Calu3 (cell line): ENCODE measurements at regions not wholly inside any gene's neighbourhood (a gene's known extent, or its start where the extent isn't known, plus 50 kb on each side); places are given as distances from the start of the nearest gene placed in this dataset.
"Not testable (repeated sequence)": the region's sequence is repeated elsewhere in the genome, so short reads cannot be mapped to it uniquely, and the experiment has no call there.

Source experiments
- BruUV-seq: library from RNA; stranded (reverse); fragments of 400-500 nt; replicated peaks from 2 replicates; lab custom pipeline; 2021; lab: Mats Ljungman, UMichigan
- CTCF ChIA-PET: fragments of 300-600 bp; sonication (Branson Sonifier 250); formaldehyde crosslinking; loops from one replicate; lab custom pipeline; 2022; ENCODE audit warnings: antibody characterized with exemption; lab: Charles Lee
- DNase-seq: peaks from one replicate; pipeline ENCODE4 v3.0.0; 2022
- H3K27ac Mint-ChIP-seq: one replicate; pipeline ENCODE4 v1.8.0; 2022; ENCODE audit warnings: mixed read lengths; ENCODE audit not compliant: unreplicated experiment
- H3K27me3 Mint-ChIP-seq: one replicate; pipeline ENCODE4 v1.8.0; 2022; ENCODE audit warnings: mixed read lengths; ENCODE audit not compliant: unreplicated experiment
- H3K36me3 Mint-ChIP-seq: one replicate; pipeline ENCODE4 v1.8.0; 2022; ENCODE audit warnings: mild to moderate bottlenecking, moderate library complexity, mixed read lengths; ENCODE audit not compliant: insufficient read depth, unreplicated experiment
- H3K4me1 Mint-ChIP-seq: one replicate; pipeline ENCODE4 v1.8.0; 2022; ENCODE audit warnings: mild to moderate bottlenecking, low read depth, mixed read lengths; ENCODE audit not compliant: unreplicated experiment
- H3K4me3 Mint-ChIP-seq: one replicate; pipeline ENCODE4 v1.8.0; 2022; ENCODE audit warnings: mild to moderate bottlenecking, low read depth, moderate library complexity, mixed read lengths; ENCODE audit not compliant: unreplicated experiment
- H3K9me3 Mint-ChIP-seq: one replicate; pipeline ENCODE4 v1.8.0; 2022; ENCODE audit warnings: low read depth, mixed read lengths; ENCODE audit not compliant: unreplicated experiment
- CTCF ChIP-seq: fragments of 200-600 bp; IDR thresholded peaks from one replicate; pipeline ENCODE4 v1.8.0; 2022; ENCODE audit warnings: antibody characterized with exemption; ENCODE audit not compliant: unreplicated experiment
- intact Hi-C: fragments of 100-400 bp; cut with micrococcal nuclease; formaldehyde crosslinking; loops from one replicate; pipeline ENCODE4 v1.10.0; 2022; ENCODE audit not compliant: unreplicated experiment

- H3K36me3 Mint-ChIP-seq: no peaks in the 10 kb centered on the region
- H3K27ac Mint-ChIP-seq: no peak overlapping the region
- no peaks in the 10 kb centered on the region for H3K4me1 Mint-ChIP-seq
- DNase-seq: no peak
- no TSS peak for BruUV-seq
- no peaks in the 10 kb centered on the region for H3K27me3 Mint-ChIP-seq
- intact Hi-C loops: no loop called here
- TF ChIP-seq CTCF: no peak
- H3K9me3 Mint-ChIP-seq: peaks cover 3% of the 10 kb centered on the region
- CTCF ChIA-PET: no interaction called here
- H3K4me3 Mint-ChIP-seq: no peak overlapping the region
These were observed 192.8 kb upstream of the NR5A2 start for GRCh38 chr1:199834711-199835110.

GRCh38 chr1:199836430-199836829 lies 191.1 kb upstream of the NR5A2 start:
- intact Hi-C loops: no loop called here
- Mint-ChIP-seq H3K27ac (no peak overlapping the region), H3K36me3 (no peaks in the 10 kb centered on the region), H3K27me3 (no peaks in the 10 kb centered on the region), H3K4me3 (no peak overlapping the region), H3K4me1 (no peaks in the 10 kb centered on the region), H3K9me3 (peaks cover 3% of the 10 kb centered on the region)
- no TSS peak for BruUV-seq
- DNase-seq: no peak
- TF ChIP-seq CTCF: no peak
- CTCF ChIA-PET: no interaction called here

GRCh38 chr1:199837321-199837720 lies 190.2 kb upstream of the NR5A2 start:
- no peak overlapping the region for H3K27ac Mint-ChIP-seq
- no peak for DNase-seq
- no peak for TF ChIP-seq CTCF
- H3K9me3 Mint-ChIP-seq: peaks cover 3% of the 10 kb centered on the region
- CTCF ChIA-PET: no interaction called here
- H3K27me3 Mint-ChIP-seq: no peaks in the 10 kb centered on the region
- no peaks in the 10 kb centered on the region for H3K4me1 Mint-ChIP-seq
- no TSS peak for BruUV-seq
- intact Hi-C loops: no loop called here
- H3K4me3 Mint-ChIP-seq: no peak overlapping the region
- H3K36me3 Mint-ChIP-seq: no peaks in the 10 kb centered on the region

GRCh38 chr1:199839608-199840007 lies 187.9 kb upstream of the NR5A2 start:
- H3K4me1 Mint-ChIP-seq, H3K9me3 Mint-ChIP-seq, H3K4me3 Mint-ChIP-seq, H3K27me3 Mint-ChIP-seq, DNase-seq, intact Hi-C loops, BruUV-seq, H3K36me3 Mint-ChIP-seq, H3K27ac Mint-ChIP-seq: not testable (repeated sequence)
- CTCF ChIA-PET: interaction anchor here (0.6 kb wide), 1 partner anchor 155 kb away, joined by 8 read pairs; no protein-coding TSS in a partner anchor

- DNase-seq, CTCF ChIA-PET, H3K27me3 Mint-ChIP-seq, H3K4me1 Mint-ChIP-seq, H3K27ac Mint-ChIP-seq, H3K4me3 Mint-ChIP-seq, H3K9me3 Mint-ChIP-seq, BruUV-seq, intact Hi-C loops, H3K36me3 Mint-ChIP-seq: not testable (repeated sequence)
These were observed 184.4 kb upstream of the NR5A2 start for GRCh38 chr1:199843096-199843495.
